ENCODE measurements at regions not wholly inside any gene's neighbourhood (a gene's known extent, or its start where the extent isn't known, plus 50 kb on each side); places are given as distances from the start of the nearest gene placed in this dataset.
"Not testable (repeated sequence)": the region's sequence is repeated elsewhere in the genome, so short reads cannot be mapped to it uniquely, and the experiment has no call there.

- peak; percentile 53 for DNase-seq
These were observed 238.8 kb downstream of the IKZF2 start for GRCh38 chr2:212912445-212913103.

- no peak for DNase-seq
These were observed 240.4 kb downstream of the IKZF2 start for GRCh38 chr2:212911011-212911410.

DNA sequence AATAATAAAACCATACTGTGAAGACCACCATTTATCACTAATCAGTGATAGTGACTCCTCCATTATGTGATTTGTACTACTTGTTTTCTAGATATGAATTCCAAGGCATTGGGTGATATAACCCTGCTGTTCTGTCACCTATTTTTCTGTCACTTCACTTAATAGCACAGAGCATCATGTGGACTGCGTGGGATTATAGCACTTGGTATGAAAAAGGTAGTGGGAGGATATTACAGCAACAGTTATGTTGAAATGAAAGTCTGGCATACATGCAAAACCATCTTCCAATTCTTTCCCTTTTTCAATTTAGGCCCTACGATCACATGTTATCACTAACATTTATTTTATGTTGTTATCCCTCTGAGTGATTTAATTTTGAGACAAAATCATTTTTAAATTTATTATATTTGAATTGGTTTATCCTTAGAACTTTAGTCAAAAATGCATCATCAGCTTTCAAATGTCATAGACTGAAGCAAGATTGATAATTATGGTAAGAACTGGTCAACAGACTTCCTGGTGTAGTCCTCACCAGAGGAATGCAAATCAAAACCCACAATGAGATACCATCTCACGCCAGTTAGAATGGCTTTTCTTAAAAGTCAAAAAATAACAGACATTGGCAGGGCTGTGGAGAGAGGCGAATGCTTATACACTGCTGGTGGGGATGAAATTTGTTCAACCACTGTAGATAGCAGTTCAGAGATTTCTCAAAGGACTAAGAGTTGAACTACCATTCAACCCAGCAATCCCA, 242.6 kb downstream of the IKZF2 start:
- DNase-seq, result no peak

DNA sequence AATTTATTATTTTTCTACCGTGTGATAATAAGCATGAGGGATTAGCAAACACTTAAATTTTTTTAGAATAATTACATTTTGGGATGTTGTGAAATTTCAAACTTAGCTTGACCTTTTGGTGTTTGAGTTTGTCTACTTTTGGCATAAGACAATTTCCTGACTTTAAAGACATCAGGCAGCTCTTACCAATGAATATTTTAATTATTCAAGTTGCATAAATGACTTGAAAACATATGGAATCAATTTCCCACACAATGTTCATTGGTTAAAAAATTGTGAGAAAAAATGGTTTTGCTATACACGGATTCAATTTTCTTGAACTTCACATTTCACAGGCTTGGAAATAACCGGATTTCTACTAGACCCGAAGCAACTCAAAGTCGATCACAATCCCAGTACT, 243.4 kb downstream of the IKZF2 start:
- DNase-seq, result no peak

DNA sequence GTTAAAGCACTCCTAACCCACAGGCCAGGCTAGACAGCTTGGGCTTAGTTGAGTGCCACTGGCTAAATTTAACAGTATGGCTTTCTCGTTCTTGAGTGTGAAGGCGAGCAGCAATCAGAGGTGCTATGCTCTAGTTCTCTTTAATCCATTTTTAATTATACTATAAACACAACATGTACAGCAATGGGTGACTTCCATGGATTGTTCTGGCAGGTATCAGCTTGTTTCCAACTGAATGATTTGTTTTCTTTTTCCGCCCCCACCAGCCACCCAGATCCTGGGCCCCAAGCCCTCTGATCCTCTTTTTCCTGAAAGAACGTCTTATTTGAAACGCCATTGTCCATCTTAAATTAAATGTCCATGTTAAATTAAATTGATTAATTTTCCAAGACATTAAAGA, 244.8 kb downstream of the IKZF2 start:
- DNase-seq, result no peak

- DNase-seq, result peak; percentile 87
These were observed 245.7 kb downstream of the IKZF2 start for GRCh38 chr2:212905640-212906201.

- DNase-seq, result no peak
These were observed 246.8 kb downstream of the IKZF2 start for GRCh38 chr2:212904646-212905045.

DNA sequence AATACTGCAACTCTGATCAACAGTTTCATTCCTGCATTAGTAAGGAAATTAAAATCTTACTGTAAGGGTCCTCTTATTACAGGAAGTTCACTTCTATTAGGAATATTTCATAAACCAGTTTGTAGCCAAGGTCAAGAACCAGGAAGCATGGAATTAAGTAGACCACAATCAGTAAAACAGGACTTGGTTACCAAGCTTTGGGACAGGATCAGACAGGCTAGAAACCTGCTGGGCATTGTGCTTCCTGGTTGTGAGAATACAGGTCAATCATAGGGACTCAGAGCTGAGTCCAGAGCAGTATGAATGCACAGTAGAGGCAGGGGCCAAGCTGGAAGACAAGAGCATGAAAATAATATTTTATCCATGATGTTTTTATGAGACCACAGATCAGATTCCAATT, 248.0 kb downstream of the IKZF2 start:
- DNase-seq, result peak; percentile 27

GRCh38 chr2:212902421-212902820, 249.0 kb downstream of the IKZF2 start:
- no peak for DNase-seq

DNA sequence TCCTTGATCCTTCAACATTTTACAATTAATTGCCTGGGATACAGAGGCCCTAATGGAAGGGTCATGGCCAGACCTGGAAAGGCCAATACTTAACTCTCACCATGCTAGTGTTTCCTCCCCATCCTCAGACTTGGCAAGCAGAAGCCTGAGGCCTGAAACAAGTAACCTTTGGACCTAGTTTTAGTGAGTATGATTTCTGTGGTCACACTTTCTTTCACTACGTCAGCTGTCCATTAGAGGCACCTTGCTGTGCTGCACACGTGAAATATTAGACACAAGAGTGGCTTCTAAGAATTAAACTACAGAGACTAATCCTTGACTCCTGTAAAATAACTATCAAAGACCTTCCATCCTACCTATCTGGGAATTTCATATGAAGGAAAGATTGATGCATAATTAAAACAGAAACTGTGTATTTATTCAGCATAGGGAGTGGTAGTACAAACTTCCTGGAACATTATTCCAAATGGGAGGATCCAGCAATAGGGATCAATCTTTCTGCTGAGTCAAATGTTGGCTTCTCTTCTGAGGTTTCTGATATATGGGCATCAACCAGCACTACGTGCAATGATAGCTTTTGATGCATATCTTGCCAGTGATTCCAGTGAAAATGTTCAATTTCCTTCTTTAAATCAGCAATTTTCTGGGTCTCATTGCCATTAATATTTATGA, 249.7 kb downstream of the IKZF2 start:
- no peak for DNase-seq

DNA sequence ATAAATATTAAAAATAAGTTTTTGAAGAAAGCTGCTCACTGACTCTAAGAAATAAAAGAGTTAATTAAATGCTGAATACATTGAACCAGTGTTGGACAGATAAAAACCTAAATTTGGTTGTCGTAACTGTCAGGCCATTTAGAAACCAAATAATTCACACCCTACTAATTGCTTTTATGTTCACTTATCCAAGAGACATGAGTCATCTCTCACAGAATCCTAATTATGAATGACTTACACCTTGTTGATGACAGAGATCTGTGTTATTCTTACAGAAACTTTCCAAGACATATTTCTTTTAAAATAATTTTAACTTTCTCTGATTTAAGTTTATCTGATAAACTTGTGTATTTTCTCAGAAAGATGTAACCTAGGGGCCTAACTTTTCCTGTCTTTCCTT, 250.7 kb downstream of the IKZF2 start:
- DNase-seq, result no peak

- DNase-seq, result no peak
These were observed 253.4 kb downstream of the IKZF2 start for GRCh38 chr2:212898011-212898410.

GRCh38 chr2:212897296-212897695, 254.1 kb downstream of the IKZF2 start:
- no peak for DNase-seq

DNA sequence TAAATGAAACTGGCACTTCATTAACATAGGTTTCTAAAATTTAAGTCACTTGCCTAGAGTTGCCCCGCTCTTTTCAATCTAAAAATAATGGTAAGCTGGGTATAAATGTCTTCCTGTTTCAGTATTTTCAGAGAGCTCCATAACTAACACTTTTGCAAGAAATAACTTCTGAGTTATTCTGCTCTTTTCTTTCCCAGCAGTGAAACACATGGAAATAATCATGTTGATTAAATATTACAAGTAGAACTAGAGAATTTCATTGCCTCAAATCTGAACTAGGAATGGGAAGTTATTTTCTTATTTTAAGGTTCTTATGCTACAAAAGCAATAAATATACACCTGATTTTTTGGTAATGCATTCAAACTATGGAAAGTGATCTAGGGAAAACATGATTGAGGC, 257.4 kb downstream of the IKZF2 start:
- DNase-seq, result no peak

GRCh38 chr2:212893216-212893615, 258.2 kb downstream of the IKZF2 start:
- DNase-seq, result no peak

- DNase-seq, result no peak
These were observed 259.2 kb downstream of the IKZF2 start for GRCh38 chr2:212892193-212892592.

- DNase-seq, result no peak
These were observed 259.8 kb downstream of the IKZF2 start for GRCh38 chr2:212891580-212891979.

GRCh38 chr2:212882626-212883025, 268.8 kb downstream of the IKZF2 start:
- DNase-seq, result no peak

DNA sequence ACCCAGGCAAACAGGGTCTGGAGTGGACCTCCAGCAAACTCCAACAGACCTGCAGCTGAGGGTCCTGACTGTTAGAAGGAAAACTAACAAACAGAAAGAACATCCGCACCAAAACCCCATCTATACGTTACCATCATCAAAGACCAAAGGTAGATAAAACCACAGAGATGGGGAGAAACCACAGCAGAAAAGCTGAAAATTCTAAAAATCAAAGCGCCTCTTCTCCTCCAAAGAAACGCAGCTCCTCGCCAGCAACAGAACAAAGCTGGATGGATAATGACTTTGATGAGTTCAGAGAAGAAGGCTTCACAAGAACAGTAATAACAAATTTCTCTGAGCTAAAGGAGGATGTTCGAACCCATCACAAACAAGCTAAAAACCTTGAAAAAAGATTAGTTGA, 274.9 kb downstream of the IKZF2 start:
- not testable (repeated sequence) for DNase-seq

DNA sequence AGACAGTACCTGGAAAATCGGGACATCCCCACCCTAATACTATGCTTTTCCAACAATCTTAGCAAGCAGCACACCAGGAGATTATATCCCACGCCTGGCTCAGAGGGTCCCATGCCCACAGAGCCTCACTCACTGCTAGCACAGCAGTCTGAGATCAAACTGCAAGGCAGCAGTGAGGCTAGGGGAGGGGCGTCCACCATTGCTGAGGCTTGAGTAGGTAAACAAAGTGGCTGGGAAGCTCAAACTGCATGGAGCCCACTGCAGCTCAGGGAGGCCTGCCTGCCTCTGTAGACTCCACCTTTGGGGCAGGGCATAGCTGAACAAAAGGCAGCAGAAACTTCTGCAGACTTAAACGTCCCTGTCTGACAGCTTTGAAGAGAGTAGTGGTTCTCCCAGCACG, 275.5 kb downstream of the IKZF2 start:
- DNase-seq, result not testable (repeated sequence)

DNA sequence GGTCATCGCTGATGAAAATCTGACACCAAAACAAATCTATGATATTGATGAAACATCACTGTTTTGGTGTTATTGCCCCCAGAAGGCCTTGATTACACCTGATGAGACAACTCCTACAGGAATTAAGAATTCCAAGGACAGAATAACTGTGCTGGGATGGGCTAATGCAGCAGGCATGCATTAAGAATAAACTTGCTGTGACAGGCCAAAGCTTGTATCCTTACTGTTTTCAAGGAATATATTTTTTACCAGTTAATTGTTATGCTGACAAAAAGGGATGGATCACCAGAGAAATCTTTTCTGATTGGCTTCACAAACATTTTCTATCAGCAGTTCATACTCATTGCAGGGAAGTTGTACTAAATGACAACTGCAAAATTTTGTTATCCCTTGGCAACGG, 278.2 kb downstream of the IKZF2 start:
- no peak for DNase-seq

GRCh38 chr2:212871597-212871996, 279.8 kb downstream of the IKZF2 start:
- DNase-seq, result no peak

GRCh38 chr2:212864186-212864585, 287.2 kb downstream of the IKZF2 start:
- no peak for DNase-seq

GRCh38 chr2:212863185-212863588, 288.2 kb downstream of the IKZF2 start:
- DNase-seq, result peak; percentile 25
